ENCODE measurements at regions not wholly inside any gene's neighbourhood (a gene's known extent, or its start where the extent isn't known, plus 50 kb on each side); places are given as distances from the start of the nearest gene placed in this dataset.

DNA sequence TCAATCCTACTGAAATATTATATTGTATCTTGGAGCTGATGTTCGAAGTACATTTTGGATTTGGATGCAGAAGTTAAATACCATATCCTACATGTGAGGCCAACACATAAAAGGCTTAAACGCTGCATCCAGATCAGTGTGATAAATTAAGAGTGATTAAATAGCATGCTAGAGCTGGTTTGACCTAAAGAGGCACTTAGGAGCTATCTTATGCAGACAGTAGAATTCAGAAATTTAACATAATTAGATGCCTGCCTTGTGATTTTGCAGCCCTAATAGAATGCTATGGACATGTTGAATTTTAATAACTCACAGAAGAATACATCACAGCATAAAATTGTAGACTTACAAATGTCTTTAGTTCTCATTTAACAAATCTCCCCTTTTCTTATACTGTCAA, 501.2 kb upstream of the LINC00305 start:
- TF ChIP-seq POLR2A (IDR thresholded peaks at IDR 0.05) = no peak
- TF ChIP-seq, protein P1, sequence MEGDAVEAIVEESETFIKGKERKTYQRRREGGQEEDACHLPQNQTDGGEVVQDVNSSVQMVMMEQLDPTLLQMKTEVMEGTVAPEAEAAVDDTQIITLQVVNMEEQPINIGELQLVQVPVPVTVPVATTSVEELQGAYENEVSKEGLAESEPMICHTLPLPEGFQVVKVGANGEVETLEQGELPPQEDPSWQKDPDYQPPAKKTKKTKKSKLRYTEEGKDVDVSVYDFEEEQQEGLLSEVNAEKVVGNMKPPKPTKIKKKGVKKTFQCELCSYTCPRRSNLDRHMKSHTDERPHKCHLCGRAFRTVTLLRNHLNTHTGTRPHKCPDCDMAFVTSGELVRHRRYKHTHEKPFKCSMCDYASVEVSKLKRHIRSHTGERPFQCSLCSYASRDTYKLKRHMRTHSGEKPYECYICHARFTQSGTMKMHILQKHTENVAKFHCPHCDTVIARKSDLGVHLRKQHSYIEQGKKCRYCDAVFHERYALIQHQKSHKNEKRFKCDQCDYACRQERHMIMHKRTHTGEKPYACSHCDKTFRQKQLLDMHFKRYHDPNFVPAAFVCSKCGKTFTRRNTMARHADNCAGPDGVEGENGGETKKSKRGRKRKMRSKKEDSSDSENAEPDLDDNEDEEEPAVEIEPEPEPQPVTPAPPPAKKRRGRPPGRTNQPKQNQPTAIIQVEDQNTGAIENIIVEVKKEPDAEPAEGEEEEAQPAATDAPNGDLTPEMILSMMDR (IDR thresholded peaks at IDR 0.05) = no peak
- peaks cover 0 to 5% (median 0%) of the 10 kb centered on the region in 4 donors for H3K9me3 ChIP-seq
- no peak overlapping the region for H3K27ac ChIP-seq
- no peaks in the 10 kb centered on the region for H3K4me1 ChIP-seq
- H3K36me3 ChIP-seq = no peaks in the 10 kb centered on the region
- DNase-seq = no peak
- H3K4me3 ChIP-seq = no peak overlapping the region
- no peaks in the 10 kb centered on the region for H3K27me3 ChIP-seq

DNA sequence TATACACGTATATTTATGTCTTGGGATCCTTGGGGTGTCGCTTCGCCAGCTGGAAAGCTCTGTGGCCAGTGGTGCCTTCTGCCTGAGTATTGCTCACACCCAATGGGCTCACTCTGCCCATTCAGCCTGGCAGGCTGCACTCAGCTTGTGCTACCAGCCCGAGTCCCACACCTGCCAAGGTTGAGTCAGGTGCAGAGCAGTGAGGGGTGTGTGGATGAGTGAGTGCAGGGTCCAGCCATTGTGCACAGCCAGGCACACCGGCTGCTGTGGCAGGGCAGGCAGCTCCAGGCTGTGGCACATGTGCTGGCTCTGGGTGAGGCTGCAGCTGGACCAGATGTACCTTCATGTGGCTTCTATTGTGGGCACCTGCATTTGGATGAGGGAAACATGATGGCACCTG, 496.9 kb upstream of the LINC00305 start:
- H3K27me3 ChIP-seq = no peaks in the 10 kb centered on the region
- TF ChIP-seq, protein P1 (IDR thresholded peaks at IDR 0.05) = no peak
- H3K4me1 ChIP-seq = no peaks in the 10 kb centered on the region

DNA sequence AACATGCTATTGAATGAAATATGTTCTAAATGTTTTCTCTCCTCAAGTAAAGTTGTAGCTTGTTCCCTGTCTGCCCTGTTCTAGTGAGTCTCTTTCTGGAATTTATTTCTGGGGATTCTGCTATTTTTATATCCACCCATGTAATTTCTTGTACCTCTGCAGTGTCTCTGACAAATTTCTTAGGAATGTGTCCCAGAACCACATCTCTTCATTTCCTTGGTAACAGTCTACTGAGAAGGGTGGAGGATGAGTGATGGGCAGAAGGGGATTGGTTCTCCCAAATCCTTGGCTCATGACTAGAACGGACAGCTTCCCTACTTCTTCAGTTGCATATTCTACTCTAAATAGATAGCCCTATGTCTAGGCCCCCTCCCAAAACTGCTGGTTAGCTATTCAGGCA, 490.6 kb upstream of the LINC00305 start:
- no peak for DNase-seq
- H3K27ac ChIP-seq = no peak overlapping the region
- no peak overlapping the region for H3K4me3 ChIP-seq
- H3K9me3 ChIP-seq = no peaks in the 10 kb centered on the region
- H3K27me3 ChIP-seq = no peaks in the 10 kb centered on the region
- no peaks in the 10 kb centered on the region for H3K4me1 ChIP-seq
- TF ChIP-seq, protein P1 (IDR thresholded peaks at IDR 0.05) = no peak
- TF ChIP-seq POLR2A (IDR thresholded peaks at IDR 0.05) = no peak
- no peaks in the 10 kb centered on the region for H3K36me3 ChIP-seq

More for the DNA sequence above, 496.9 kb upstream of the LINC00305 start:
- Histone ChIP-seq H3K27ac (no peak overlapping the region), H3K36me3 (no peaks in the 10 kb centered on the region), H3K9me3 (peaks cover 0 to 5% (median 0%) of the 10 kb centered on the region in 4 donors), H3K4me3 (no peak overlapping the region)
- no peak for DNase-seq

DNA sequence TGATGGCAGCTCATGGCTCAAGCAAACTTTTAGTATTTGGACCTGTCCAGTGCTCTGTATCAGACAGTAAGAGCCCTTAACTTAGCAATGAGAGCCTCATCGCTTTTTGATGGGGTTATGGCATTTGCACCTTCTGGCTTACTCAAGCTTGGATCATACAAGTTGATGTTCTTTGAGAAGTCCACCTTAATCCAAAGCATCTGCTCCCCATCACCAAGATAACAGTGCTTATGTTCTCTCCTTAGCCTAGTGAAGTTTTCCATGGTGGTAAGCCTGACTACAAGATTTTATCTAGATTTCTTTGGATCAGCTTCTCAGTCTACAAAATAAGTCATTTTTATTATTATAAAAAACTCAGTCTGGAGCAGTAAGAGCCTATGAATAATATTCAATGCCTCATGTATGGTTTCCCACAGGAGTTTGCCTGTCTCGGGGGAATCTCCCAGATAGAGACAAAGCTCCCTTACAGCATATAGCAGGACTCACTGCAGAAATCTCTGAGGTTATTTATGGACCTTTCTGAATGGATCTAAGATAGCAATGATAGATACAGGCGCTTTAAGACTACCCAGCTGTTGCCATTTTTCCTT, 472.2 kb upstream of the LINC00305 start:
- no peaks in the 10 kb centered on the region for H3K4me1 ChIP-seq
- no peak for TF ChIP-seq POLR2A (IDR thresholded peaks at IDR 0.05)

DNA sequence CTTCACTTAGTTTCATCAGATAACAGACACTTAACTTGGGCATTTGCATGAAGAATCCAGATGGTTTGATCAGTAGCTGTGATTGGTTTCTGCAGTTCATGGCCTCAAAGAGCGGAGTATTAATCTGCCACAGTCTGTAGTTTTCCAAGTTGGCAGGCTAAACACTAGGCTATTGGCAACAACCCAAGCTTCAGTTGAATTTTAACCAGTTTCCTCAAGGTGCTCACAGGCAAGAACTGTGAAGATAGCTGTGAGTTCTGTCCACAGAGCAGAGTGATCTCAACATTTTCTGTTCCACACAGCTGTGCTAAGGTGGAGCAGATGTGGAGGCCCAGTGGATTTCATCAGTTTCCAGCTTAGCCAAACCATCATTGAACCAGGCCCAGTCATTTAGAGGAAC, 469.5 kb upstream of the LINC00305 start:
- no peaks in the 10 kb centered on the region for H3K4me1 ChIP-seq
- DNase-seq = no peak
- H3K36me3 ChIP-seq = no peaks in the 10 kb centered on the region
- H3K4me3 ChIP-seq = no peak overlapping the region
- TF ChIP-seq, protein P1 (IDR thresholded peaks at IDR 0.05) = no peak
- TF ChIP-seq POLR2A (IDR thresholded peaks at IDR 0.05) = no peak
- no peak overlapping the region for H3K27ac ChIP-seq
- no peaks in the 10 kb centered on the region for H3K9me3 ChIP-seq
- no peaks in the 10 kb centered on the region for H3K27me3 ChIP-seq

More for the DNA sequence above, 472.2 kb upstream of the LINC00305 start:
- Histone ChIP-seq H3K4me3 (no peak overlapping the region), H3K27ac (no peak overlapping the region), H3K36me3 (no peaks in the 10 kb centered on the region), H3K27me3 (no peaks in the 10 kb centered on the region), H3K9me3 (no peaks in the 10 kb centered on the region)
- DNase-seq = no peak

DNA sequence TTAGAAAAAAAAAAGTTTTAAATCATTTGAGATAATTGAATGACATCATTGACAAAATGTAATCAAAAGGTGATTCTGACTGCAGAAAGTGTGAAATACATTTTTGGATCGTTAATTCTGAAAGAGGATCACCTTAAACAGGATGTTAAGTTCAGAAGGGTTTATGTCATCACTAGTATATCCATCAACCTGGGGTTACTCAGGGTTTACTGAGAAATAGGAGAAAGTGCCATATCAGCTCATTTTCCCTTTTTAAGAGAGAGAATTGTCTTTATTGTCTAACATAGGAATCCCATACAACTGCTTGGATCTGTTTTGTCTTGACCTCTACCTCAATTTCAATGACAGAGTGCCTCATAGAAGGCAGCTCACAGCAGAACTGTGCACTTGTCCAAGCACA, 466.1 kb upstream of the LINC00305 start:
- Histone ChIP-seq H3K36me3 (no peaks in the 10 kb centered on the region), H3K4me1 (no peaks in the 10 kb centered on the region), H3K27ac (no peak overlapping the region), H3K4me3 (no peak overlapping the region), H3K9me3 (no peaks in the 10 kb centered on the region), H3K27me3 (no peaks in the 10 kb centered on the region)
- TF ChIP-seq POLR2A (IDR thresholded peaks at IDR 0.05) = no peak
- TF ChIP-seq, protein P1 (IDR thresholded peaks at IDR 0.05) = no peak
- DNase-seq = no peak

Measured in Peyer's patch (tissue), 4 donors.